ENCODE measurements at regions not wholly inside any gene's neighbourhood (a gene's known extent, or its start where the extent isn't known, plus 50 kb on each side); places are given as distances from the start of the nearest gene placed in this dataset.

GRCh38 chr15:95528920-95529319 is 801.6 kb upstream of the NR2F2 start:
- Histone ChIP-seq H2BK5ac (ENCODE audit: low read length) (no peak overlapping the region), H3K27ac (ENCODE audit: low read depth, low read length) (no peak overlapping the region), H2BK15ac (replicated peaks; ENCODE audit: low read depth) (no peak overlapping the region), H4K5ac (ENCODE audit: low read length) (no peak overlapping the region), H3K18ac (ENCODE audit: low read length) (no peak overlapping the region), H3K79me1 (ENCODE audit: low read length) (no peaks in the 10 kb centered on the region), H3K36me3 (ENCODE audit: control insufficient read depth, insufficient read depth, low read length) (no peaks in the 10 kb centered on the region), H3K4me1 (ENCODE audit: control insufficient read depth, low read depth, low read length) (no peaks in the 10 kb centered on the region), H4K8ac (ENCODE audit: low read depth, low read length) (no peak overlapping the region), H2AK5ac (ENCODE audit: low read length) (no peak overlapping the region), H3K23ac (ENCODE audit: low read length) (no peak overlapping the region), H3K4me2 (ENCODE audit: low read length) (no peak overlapping the region), H3K27me3 (ENCODE audit: insufficient read depth, low read length, poor library complexity) (no peaks in the 10 kb centered on the region), H3K79me2 (ENCODE audit: control insufficient read depth, insufficient read depth, low read length) (no peaks in the 10 kb centered on the region), H3K9ac (ENCODE audit: low read length) (no peak overlapping the region), H3K4me3 (ENCODE audit: low read length) (no peak overlapping the region), H2BK120ac (ENCODE audit: low read depth, low read length) (no peak overlapping the region), H3K56ac (ENCODE audit: low read length) (no peak overlapping the region), H3K4ac (ENCODE audit: low read depth, low read length) (no peak overlapping the region)
- no peak for DNase-seq
- no CpG with 5 or more reads among the region's 3 CpGs for WGBS (ENCODE audit: extremely low coverage, insufficient coverage, low lambda C conversion rate)

- no peak overlapping the region for H3K9ac ChIP-seq (ENCODE audit: low read length)
- H2BK15ac ChIP-seq (replicated peaks; ENCODE audit: low read depth): no peak overlapping the region
- no peaks in the 10 kb centered on the region for H3K36me3 ChIP-seq (ENCODE audit: control insufficient read depth, insufficient read depth, low read length)
- no peak overlapping the region for H3K18ac ChIP-seq (ENCODE audit: low read length)
- no peaks in the 10 kb centered on the region for H3K79me2 ChIP-seq (ENCODE audit: control insufficient read depth, insufficient read depth, low read length)
- no peak overlapping the region for H3K27ac ChIP-seq (ENCODE audit: low read depth, low read length)
- no CpG with 5 or more reads among the region's 11 CpGs for WGBS (ENCODE audit: extremely low coverage, insufficient coverage, low lambda C conversion rate)
- no peak overlapping the region for H3K4me3 ChIP-seq (ENCODE audit: low read length)
- no peak overlapping the region for H4K5ac ChIP-seq (ENCODE audit: low read length)
- no peak overlapping the region for H3K23ac ChIP-seq (ENCODE audit: low read length)
- H3K4me2 ChIP-seq (ENCODE audit: low read length): no peak overlapping the region
- H3K4me1 ChIP-seq (ENCODE audit: control insufficient read depth, low read depth, low read length): no peaks in the 10 kb centered on the region
- H2BK120ac ChIP-seq (ENCODE audit: low read depth, low read length): no peak overlapping the region
- H2BK5ac ChIP-seq (ENCODE audit: low read length): no peak overlapping the region
- H3K79me1 ChIP-seq (ENCODE audit: low read length): no peaks in the 10 kb centered on the region
- DNase-seq: no peak
- no peak overlapping the region for H4K8ac ChIP-seq (ENCODE audit: low read depth, low read length)
- H3K27me3 ChIP-seq (ENCODE audit: insufficient read depth, low read length, poor library complexity): no peaks in the 10 kb centered on the region
- no peak overlapping the region for H3K4ac ChIP-seq (ENCODE audit: low read depth, low read length)
- no peak overlapping the region for H3K56ac ChIP-seq (ENCODE audit: low read length)
- no peak overlapping the region for H2AK5ac ChIP-seq (ENCODE audit: low read length)
Measured at GRCh38 chr15:95536638-95537037, 793.9 kb upstream of the NR2F2 start.

- no peak overlapping the region for H2AK5ac ChIP-seq (ENCODE audit: low read length)
Measured at GRCh38 chr15:95538693-95539092, 791.8 kb upstream of the NR2F2 start.

GRCh38 chr15:95541301-95541700 is 789.2 kb upstream of the NR2F2 start:
- no CpG with 5 or more reads among the region's 7 CpGs for WGBS (ENCODE audit: extremely low coverage, insufficient coverage, low lambda C conversion rate)
- no peak overlapping the region for H2BK5ac ChIP-seq (ENCODE audit: low read length)
- H4K8ac ChIP-seq (ENCODE audit: low read depth, low read length): no peak overlapping the region
- H2BK15ac ChIP-seq (replicated peaks; ENCODE audit: low read depth): no peak overlapping the region
- no peak overlapping the region for H3K27ac ChIP-seq (ENCODE audit: low read depth, low read length)
- H3K4me3 ChIP-seq (ENCODE audit: low read length): no peak overlapping the region
- H3K18ac ChIP-seq (ENCODE audit: low read length): no peak overlapping the region
- H3K23ac ChIP-seq (ENCODE audit: low read length): no peak overlapping the region
- H3K9ac ChIP-seq (ENCODE audit: low read length): no peak overlapping the region
- H3K79me2 ChIP-seq (ENCODE audit: control insufficient read depth, insufficient read depth, low read length): no peaks in the 10 kb centered on the region
- H2AK5ac ChIP-seq (ENCODE audit: low read length): no peak overlapping the region
- H3K4me2 ChIP-seq (ENCODE audit: low read length): no peak overlapping the region
- no peak overlapping the region for H3K56ac ChIP-seq (ENCODE audit: low read length)
- no peaks in the 10 kb centered on the region for H3K36me3 ChIP-seq (ENCODE audit: control insufficient read depth, insufficient read depth, low read length)
- H3K27me3 ChIP-seq (ENCODE audit: insufficient read depth, low read length, poor library complexity): no peaks in the 10 kb centered on the region
- no peak overlapping the region for H2BK120ac ChIP-seq (ENCODE audit: low read depth, low read length)
- H3K4me1 ChIP-seq (ENCODE audit: control insufficient read depth, low read depth, low read length): no peaks in the 10 kb centered on the region
- H3K4ac ChIP-seq (ENCODE audit: low read depth, low read length): no peak overlapping the region
- no peak for DNase-seq
- H4K5ac ChIP-seq (ENCODE audit: low read length): no peak overlapping the region
- no peaks in the 10 kb centered on the region for H3K79me1 ChIP-seq (ENCODE audit: low read length)

More at GRCh38 chr15:95538693-95539092, 791.8 kb upstream of the NR2F2 start:
- no peak overlapping the region for H3K27ac ChIP-seq (ENCODE audit: low read depth, low read length)
- H2BK120ac ChIP-seq (ENCODE audit: low read depth, low read length): no peak overlapping the region
- H3K79me1 ChIP-seq (ENCODE audit: low read length): no peaks in the 10 kb centered on the region
- no peaks in the 10 kb centered on the region for H3K27me3 ChIP-seq (ENCODE audit: insufficient read depth, low read length, poor library complexity)
- H3K18ac ChIP-seq (ENCODE audit: low read length): no peak overlapping the region
- no peak for DNase-seq
- WGBS (ENCODE audit: extremely low coverage, insufficient coverage, low lambda C conversion rate): no CpG with 5 or more reads among the region's 5 CpGs
- H3K4me2 ChIP-seq (ENCODE audit: low read length): no peak overlapping the region
- no peak overlapping the region for H4K8ac ChIP-seq (ENCODE audit: low read depth, low read length)
- no peak overlapping the region for H3K9ac ChIP-seq (ENCODE audit: low read length)
- H3K23ac ChIP-seq (ENCODE audit: low read length): no peak overlapping the region
- no peak overlapping the region for H4K5ac ChIP-seq (ENCODE audit: low read length)
- H3K4ac ChIP-seq (ENCODE audit: low read depth, low read length): no peak overlapping the region
- no peaks in the 10 kb centered on the region for H3K79me2 ChIP-seq (ENCODE audit: control insufficient read depth, insufficient read depth, low read length)
- H3K4me3 ChIP-seq (ENCODE audit: low read length): no peak overlapping the region
- H2BK5ac ChIP-seq (ENCODE audit: low read length): no peak overlapping the region
- no peaks in the 10 kb centered on the region for H3K4me1 ChIP-seq (ENCODE audit: control insufficient read depth, low read depth, low read length)
- H2BK15ac ChIP-seq (replicated peaks; ENCODE audit: low read depth): no peak overlapping the region
- H3K36me3 ChIP-seq (ENCODE audit: control insufficient read depth, insufficient read depth, low read length): no peaks in the 10 kb centered on the region
- no peak overlapping the region for H3K56ac ChIP-seq (ENCODE audit: low read length)

GRCh38 chr15:95549168-95549738 is 781.2 kb upstream of the NR2F2 start:
- Histone ChIP-seq H3K79me2 (ENCODE audit: control insufficient read depth, insufficient read depth, low read length) (no peaks in the 10 kb centered on the region), H3K56ac (ENCODE audit: low read length) (no peak overlapping the region), H4K5ac (ENCODE audit: low read length) (no peak overlapping the region), H2BK15ac (replicated peaks; ENCODE audit: low read depth) (no peak overlapping the region), H3K27me3 (ENCODE audit: insufficient read depth, low read length, poor library complexity) (no peaks in the 10 kb centered on the region), H2BK5ac (ENCODE audit: low read length) (no peak overlapping the region), H3K4me3 (ENCODE audit: low read length) (no peak overlapping the region), H3K4me1 (ENCODE audit: control insufficient read depth, low read depth, low read length) (no peaks in the 10 kb centered on the region), H3K18ac (ENCODE audit: low read length) (no peak overlapping the region), H3K36me3 (ENCODE audit: control insufficient read depth, insufficient read depth, low read length) (no peaks in the 10 kb centered on the region), H3K79me1 (ENCODE audit: low read length) (no peaks in the 10 kb centered on the region), H2BK120ac (ENCODE audit: low read depth, low read length) (no peak overlapping the region), H3K9ac (ENCODE audit: low read length) (no peak overlapping the region), H3K4me2 (ENCODE audit: low read length) (no peak overlapping the region), H2AK5ac (ENCODE audit: low read length) (no peak overlapping the region), H3K23ac (ENCODE audit: low read length) (no peak overlapping the region), H3K27ac (ENCODE audit: low read depth, low read length) (no peak overlapping the region), H3K4ac (ENCODE audit: low read depth, low read length) (no peak overlapping the region), H4K8ac (ENCODE audit: low read depth, low read length) (no peak overlapping the region)
- no peak for DNase-seq
- WGBS (ENCODE audit: extremely low coverage, insufficient coverage, low lambda C conversion rate): no CpG with 5 or more reads among the region's 3 CpGs

- Histone ChIP-seq H2BK15ac (replicated peaks; ENCODE audit: low read depth) (no peak overlapping the region), H3K36me3 (ENCODE audit: control insufficient read depth, insufficient read depth, low read length) (no peaks in the 10 kb centered on the region), H4K5ac (ENCODE audit: low read length) (no peak overlapping the region), H3K4me3 (ENCODE audit: low read length) (no peak overlapping the region), H3K4ac (ENCODE audit: low read depth, low read length) (no peak overlapping the region), H3K4me2 (ENCODE audit: low read length) (no peak overlapping the region), H2AK5ac (ENCODE audit: low read length) (no peak overlapping the region), H3K4me1 (ENCODE audit: control insufficient read depth, low read depth, low read length) (no peaks in the 10 kb centered on the region), H3K27me3 (ENCODE audit: insufficient read depth, low read length, poor library complexity) (no peaks in the 10 kb centered on the region), H2BK5ac (ENCODE audit: low read length) (no peak overlapping the region), H3K18ac (ENCODE audit: low read length) (no peak overlapping the region), H3K27ac (ENCODE audit: low read depth, low read length) (no peak overlapping the region), H3K79me2 (ENCODE audit: control insufficient read depth, insufficient read depth, low read length) (no peaks in the 10 kb centered on the region), H3K9ac (ENCODE audit: low read length) (no peak overlapping the region), H3K56ac (ENCODE audit: low read length) (no peak overlapping the region), H3K79me1 (ENCODE audit: low read length) (no peaks in the 10 kb centered on the region), H4K8ac (ENCODE audit: low read depth, low read length) (no peak overlapping the region), H2BK120ac (ENCODE audit: low read depth, low read length) (no peak overlapping the region), H3K23ac (ENCODE audit: low read length) (no peak overlapping the region)
- WGBS (ENCODE audit: extremely low coverage, insufficient coverage, low lambda C conversion rate): no CpG with 5 or more reads among the region's 4 CpGs
- DNase-seq: no peak
Measured at GRCh38 chr15:95550702-95551101, 779.8 kb upstream of the NR2F2 start.
